ENCODE measurements at regions not wholly inside any gene's neighbourhood (a gene's known extent, or its start where the extent isn't known, plus 50 kb on each side); places are given as distances from the start of the nearest gene placed in this dataset.
"Not testable (repeated sequence)": the region's sequence is repeated elsewhere in the genome, so short reads cannot be mapped to it uniquely, and the experiment has no call there.

DNA sequence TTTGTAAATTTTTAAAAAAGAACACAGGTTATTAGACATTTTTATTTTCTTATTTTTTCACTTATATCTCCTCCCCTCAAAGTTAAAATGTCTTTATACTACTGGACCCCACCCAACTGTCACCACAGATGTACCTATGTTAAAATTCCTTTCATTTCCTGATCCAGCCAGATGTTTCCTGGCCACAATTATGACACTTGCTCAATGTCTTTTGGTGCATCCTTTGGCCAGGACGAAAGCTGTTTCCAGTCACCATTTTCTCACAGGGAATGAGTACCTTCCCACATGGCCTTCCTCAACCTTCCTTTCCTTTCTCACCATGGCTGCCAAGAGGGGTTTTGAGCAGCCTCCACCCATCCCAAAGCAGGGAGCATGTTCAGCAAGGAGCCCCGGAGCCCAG, 365.7 kb upstream of the MAF start:
- no peak for DNase-seq

DNA sequence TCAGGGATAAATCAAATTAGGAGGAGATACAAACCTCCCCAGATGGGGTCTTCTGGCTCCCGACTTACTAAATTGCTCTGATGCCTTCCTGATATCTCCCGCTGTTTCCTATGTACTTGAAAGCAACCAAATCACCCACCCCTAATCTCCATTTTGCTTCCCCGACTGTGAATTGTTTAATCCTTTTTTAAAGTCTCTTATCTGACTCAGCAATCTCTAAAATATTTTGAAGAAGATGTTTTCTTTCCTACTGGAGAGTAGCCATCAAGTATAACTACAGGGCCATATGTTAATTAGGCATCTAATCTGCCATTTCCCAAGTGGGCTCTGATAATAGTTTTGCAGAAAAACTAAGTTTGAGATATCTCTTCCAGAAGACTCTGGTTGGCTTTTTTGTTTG, 365.2 kb upstream of the MAF start:
- no peak for DNase-seq

DNA sequence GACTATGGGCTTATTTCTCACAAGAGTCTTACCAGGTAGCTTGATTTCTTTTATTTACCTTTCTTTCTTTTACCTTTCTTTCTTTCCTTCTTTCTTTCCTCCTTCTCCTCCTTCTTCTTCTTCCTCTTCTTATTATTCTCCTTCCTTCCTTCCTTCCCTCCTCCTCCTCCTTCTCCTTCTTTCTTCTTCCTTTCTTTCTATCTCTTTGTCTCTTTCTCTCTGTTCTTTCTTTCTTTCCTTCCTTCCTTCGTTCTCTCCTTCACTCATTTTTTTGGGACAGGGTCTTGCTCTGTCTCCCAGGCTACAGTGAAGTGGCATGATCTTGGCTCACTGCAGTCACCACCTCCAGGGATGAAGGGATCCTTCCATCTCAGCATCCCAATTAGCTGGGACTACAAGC, 363.6 kb upstream of the MAF start:
- DNase-seq = no peak

GRCh38 chr16:79962962-79963361, 362.4 kb upstream of the MAF start:
- no peak for DNase-seq

DNA sequence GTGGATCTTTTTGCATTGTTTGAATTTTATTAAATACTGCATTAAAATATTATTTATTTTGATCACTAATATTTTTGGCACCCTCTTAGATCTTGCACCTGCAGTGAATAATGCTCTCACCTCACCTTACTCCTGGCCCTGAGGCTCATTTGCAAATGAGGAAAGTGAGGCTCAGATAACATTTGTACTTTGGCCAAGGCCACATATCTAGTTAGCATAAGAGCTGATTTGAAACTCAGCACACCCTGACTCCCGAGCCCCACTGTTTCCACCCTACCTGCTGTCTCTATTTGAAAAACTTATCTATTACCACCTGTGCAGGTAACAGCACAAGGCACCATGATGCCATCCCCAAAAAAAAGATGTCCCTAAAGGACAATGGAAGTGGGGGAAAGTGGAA, 358.7 kb upstream of the MAF start:
- DNase-seq = no peak

- no peak for DNase-seq
These were observed 354.6 kb upstream of the MAF start for GRCh38 chr16:79954921-79955705.

DNA sequence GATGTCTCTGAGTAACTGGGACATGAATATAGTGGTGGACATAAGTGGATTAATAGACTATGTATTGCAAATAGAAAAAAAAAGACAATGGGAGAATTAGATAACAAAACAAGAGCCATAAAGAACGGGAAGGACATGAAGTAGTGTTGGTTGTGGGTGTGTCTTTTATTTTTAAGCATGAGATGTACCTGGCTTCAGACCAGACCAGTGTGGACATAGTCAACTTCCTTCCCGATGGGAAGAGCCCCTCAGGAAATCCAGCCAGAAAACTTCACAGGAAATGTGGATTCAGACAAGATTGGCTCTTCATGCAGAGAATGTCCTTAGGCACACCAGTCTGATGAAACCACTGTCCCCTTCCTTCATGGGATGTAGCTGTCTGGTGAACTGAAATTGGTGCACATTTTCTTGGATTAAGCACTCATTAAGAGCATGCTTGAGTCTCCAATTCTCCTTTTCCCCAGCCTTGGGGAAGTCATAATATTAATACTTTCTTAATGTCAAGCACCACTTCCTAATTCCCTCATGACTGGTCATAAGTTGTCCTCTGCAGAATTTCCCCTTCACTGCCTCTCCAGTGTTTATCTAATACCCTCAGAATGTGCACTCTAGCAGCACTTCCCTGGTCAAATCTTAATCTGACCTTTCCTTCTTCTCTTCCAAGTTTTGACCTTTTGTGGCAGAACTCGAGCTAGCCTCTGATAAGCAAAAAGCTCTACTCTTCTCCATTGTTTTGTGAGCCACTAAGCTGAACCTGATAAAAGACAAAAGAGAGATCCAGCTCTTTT, 350.6 kb upstream of the MAF start:
- no peak for DNase-seq

DNA sequence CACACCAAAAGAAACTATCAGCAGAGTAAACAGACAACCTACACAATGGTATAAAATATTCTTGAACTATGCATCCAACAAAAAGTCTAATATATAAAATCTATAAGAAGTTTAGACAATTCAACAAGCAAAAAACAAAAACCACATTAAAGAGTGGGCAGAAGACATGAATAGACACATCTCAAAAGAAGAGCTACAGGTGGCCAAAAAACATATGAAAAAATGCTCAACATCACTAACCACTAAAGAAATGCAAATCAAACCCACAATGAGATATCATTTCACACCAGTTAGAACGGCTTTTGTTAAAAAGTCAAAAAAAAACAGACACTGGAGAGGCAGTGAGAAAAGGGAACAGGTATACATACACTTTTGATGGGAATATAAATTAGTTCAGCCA, 348.9 kb upstream of the MAF start:
- no peak for DNase-seq

DNA sequence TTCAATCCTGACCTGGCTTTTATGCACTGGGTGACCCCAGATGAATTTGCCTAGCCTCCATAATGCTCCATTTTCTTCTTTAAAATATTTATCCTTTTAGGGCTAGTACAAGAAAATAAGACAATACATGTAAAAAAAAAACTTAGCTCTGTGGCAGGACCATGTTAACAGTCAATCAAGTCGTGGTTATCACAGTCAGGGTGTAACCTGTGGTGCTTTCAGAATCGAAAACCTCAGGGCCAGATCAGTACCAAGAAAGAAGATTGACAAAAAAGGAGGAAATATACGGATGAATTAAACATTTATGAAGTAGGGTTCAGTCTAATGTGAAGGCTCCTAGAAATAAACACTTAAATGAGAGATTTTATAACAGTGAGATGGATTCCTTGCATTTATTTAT, 347.2 kb upstream of the MAF start:
- no peak for DNase-seq

- no peak for DNase-seq
These were observed 345.7 kb upstream of the MAF start for GRCh38 chr16:79946252-79946651.

DNA sequence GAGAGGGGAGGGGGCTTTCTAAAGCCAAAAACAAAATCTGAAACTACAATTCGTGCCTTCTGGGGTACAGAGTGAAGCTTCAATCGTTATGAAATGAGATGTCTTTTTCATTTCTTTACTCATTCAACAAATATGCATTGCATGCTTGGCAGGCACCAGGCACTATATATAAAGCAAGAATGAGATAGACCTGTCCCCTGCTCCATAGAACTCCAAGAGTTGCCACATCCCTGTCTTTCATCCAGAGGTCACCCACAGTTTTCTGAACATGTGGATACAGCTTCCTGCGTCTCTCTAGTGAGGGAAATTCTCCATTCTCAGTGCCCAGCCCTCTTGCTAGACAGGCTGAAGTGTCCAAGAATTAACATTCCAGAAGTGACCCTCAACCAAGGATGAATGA, 343.2 kb upstream of the MAF start:
- no peak for DNase-seq

DNA sequence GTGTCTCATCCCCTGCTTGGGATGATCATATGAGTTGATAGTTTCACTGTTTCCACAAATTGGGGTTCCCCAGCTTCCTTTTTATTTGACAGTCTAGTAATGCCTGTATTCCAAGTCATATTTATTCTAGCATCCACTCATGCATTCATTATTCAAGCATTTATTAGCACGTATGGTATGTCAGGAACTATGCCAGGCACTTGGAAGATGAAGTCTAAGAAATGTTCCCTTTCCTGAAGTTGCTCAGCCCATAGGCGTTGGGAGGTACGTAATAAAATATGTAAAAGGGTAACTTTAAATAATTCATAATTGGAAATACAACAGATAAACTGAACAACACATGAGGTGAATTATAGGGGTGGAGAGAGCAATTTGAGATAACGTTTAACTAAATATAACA, 338.0 kb upstream of the MAF start:
- no peak for DNase-seq

- not testable (repeated sequence) for DNase-seq
These were observed 337.1 kb upstream of the MAF start for GRCh38 chr16:79937671-79938070.

GRCh38 chr16:79933603-79934002, 333.1 kb upstream of the MAF start:
- DNase-seq = no peak

- DNase-seq = no peak
These were observed 332.0 kb upstream of the MAF start for GRCh38 chr16:79932572-79932971.

- no peak for DNase-seq
These were observed 331.2 kb upstream of the MAF start for GRCh38 chr16:79931721-79932120.

DNA sequence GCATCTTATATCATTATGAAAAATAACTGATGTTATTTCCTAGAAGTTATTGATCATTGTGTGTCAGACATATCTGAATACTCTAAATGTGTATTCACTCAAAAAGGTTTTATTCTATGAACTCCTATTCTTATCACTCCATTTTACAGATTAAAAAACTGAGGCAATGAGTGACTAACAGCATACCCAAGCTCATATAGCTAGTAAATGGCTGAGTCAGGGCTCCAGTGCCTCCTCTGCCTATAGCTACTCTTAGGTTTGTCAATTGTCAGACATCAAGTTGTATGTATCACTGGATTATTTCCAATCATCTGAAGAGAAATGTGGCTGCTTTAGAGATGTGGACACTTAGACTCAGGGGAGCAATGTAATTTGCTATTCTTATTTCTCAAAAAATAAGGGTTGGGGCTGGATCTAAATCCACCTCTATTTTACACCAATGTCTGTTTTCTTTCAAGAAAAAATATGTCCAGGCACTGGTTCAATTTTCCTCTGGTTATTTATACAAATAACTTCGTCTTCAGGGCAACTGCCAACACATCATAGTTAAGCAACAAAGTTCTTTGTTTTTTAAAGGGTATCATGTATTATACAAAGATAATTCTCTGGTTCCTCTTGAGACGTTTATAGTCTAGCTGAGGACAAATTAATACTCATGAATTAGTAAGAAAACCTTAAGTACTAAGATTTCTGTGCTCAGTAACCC, 328.9 kb upstream of the MAF start:
- DNase-seq = no peak

- DNase-seq = no peak
These were observed 327.8 kb upstream of the MAF start for GRCh38 chr16:79928142-79928873.

DNA sequence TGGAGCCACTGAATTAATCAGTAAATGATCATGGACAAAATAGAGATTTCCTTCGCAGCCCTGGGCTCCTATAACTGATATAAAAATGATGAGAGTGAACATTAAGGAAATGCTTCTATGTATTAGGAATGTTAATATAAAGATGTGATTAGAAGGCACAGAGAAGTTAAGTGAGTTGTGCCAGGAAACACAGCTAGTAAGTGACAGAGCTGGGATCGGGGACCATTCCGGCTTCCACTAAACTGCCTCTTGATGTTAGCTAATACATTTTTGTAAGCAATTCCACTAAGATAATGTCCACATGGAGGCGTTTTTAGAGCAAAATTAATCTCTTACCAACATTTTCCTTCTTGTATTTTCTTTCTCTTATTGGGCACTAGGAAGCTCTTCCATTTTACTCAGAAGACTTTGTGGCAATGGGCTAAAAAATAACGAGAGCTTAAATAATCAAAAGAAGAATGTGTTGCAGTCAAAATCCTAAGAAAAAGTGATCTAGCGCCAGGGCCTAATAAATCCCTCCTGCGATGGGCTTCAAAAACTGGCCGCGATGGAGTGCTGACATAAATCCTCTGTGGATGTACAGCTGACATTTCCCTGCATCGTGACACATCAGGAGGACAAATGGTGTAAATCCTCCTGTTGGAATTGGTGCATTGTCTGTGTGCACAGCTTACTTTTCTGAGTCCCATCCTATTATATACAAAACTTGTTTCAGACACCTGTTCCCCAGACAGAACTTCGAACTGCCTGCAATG, 326.1 kb upstream of the MAF start:
- DNase-seq = no peak

DNA sequence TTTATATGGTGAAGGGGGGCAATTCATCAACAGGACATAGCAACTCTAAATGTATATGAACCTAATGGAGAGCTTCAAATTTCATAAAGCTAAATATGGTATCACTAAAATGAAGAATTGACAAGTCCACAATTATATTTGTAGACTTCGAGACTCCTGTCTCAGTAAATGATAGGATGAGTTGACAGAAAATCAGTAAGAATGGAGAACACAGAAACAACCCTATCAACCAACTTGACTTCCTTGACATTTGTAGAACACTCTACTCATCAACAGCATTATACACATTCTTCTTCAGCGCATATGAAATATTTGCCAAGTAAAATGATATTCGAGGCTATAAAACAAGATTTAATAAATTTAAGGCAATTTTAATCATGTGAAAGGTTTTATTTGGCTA, 322.9 kb upstream of the MAF start:
- no peak for DNase-seq

DNA sequence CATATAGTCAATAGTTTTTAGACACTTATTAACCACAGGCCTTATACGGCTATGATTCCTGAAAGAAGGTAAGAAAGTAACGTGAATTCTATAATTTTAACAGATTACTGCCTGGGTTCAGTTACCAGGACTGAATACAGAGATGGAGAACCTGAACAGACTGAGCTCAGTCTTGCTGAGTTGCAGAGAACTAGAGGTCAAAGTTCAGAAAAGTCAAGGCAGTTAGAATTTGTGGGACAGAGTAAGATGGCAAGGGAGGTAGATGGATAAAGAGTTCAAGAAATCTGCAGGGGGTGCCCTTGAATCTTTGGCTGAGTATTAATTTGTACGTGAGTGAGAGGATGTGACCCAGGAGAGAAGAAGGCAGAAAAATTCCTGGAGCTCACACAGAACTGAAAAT, 320.1 kb upstream of the MAF start:
- no peak for DNase-seq

DNA sequence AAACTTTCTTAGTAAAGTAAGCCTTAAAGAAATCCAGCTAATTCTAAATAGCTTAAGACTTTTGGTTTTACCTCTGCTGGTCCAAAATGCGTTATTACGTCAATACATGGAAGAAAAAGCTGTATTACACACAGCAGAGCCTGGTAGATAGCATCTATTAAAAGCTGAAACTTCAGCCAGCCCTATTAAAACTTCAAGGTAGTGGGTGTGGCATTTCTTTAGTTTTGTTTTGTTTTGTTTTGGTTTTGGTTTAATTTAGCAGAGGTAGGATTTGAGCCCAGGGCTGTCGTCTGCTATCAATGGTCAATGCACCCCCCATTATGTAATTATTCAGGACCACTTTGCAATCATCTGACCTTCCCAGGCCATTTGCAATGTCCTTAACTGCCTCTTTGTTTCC, 318.4 kb upstream of the MAF start:
- no peak for DNase-seq

Data from stimulated activated CD4-positive, alpha-beta T cell treated with anti-CD3 and anti-CD28 coated beads, Interleukin-4, amount 100 ng/mL, for 4 hours (primary cell).